ENCODE measurements at regions not wholly inside any gene's neighbourhood (a gene's known extent, or its start where the extent isn't known, plus 50 kb on each side); places are given as distances from the start of the nearest gene placed in this dataset.
"Not testable (repeated sequence)": the region's sequence is repeated elsewhere in the genome, so short reads cannot be mapped to it uniquely, and the experiment has no call there.

GRCh38 chr20:48528346-48528745, 299.5 kb downstream of the PREX1 start:
- no peak for DNase-seq

- DNase-seq, result no peak
These were observed 300.0 kb downstream of the PREX1 start for GRCh38 chr20:48527771-48528170.

GRCh38 chr20:48526936-48527335, 300.9 kb downstream of the PREX1 start:
- DNase-seq, result no peak

GRCh38 chr20:48525400-48525799, 302.4 kb downstream of the PREX1 start:
- no peak for DNase-seq

- no peak for DNase-seq
These were observed 303.2 kb downstream of the PREX1 start for GRCh38 chr20:48524582-48524981.

GRCh38 chr20:48523191-48523995, 304.4 kb downstream of the PREX1 start:
- no peak for DNase-seq

GRCh38 chr20:48521121-48521520, 306.7 kb downstream of the PREX1 start:
- DNase-seq, result no peak

GRCh38 chr20:48516196-48516595, 311.6 kb downstream of the PREX1 start:
- not testable (repeated sequence) for DNase-seq

GRCh38 chr20:48514577-48514976, 313.2 kb downstream of the PREX1 start:
- not testable (repeated sequence) for DNase-seq

- not testable (repeated sequence) for DNase-seq
These were observed 315.3 kb downstream of the PREX1 start for GRCh38 chr20:48512539-48512938.

GRCh38 chr20:48505066-48505465, 322.7 kb downstream of the PREX1 start:
- DNase-seq, result not testable (repeated sequence)

GRCh38 chr20:48503166-48503815, 324.5 kb downstream of the PREX1 start:
- DNase-seq, result no peak

- DNase-seq, result no peak
These were observed 325.0 kb downstream of the PREX1 start for GRCh38 chr20:48502758-48503157.

- DNase-seq, result no peak
These were observed 325.8 kb downstream of the PREX1 start for GRCh38 chr20:48502016-48502415.

- DNase-seq, result not testable (repeated sequence)
These were observed 326.9 kb downstream of the PREX1 start for GRCh38 chr20:48500900-48501299.

- DNase-seq, result not testable (repeated sequence)
These were observed 328.9 kb downstream of the PREX1 start for GRCh38 chr20:48498939-48499338.

GRCh38 chr20:48498125-48498524, 329.7 kb downstream of the PREX1 start:
- DNase-seq, result not testable (repeated sequence)

GRCh38 chr20:48493966-48494365, 333.8 kb downstream of the PREX1 start:
- DNase-seq, result no peak

GRCh38 chr20:48493331-48493730, 334.5 kb downstream of the PREX1 start:
- DNase-seq, result not testable (repeated sequence)

GRCh38 chr20:48492715-48493070, 335.1 kb downstream of the PREX1 start:
- no peak for DNase-seq

GRCh38 chr20:48492015-48492714, 335.6 kb downstream of the PREX1 start:
- no peak for DNase-seq

- no peak for DNase-seq
These were observed 336.6 kb downstream of the PREX1 start for GRCh38 chr20:48490961-48491831.

- not testable (repeated sequence) for DNase-seq
These were observed 337.5 kb downstream of the PREX1 start for GRCh38 chr20:48490341-48490740.
